Vagina (tissue), 2 donors: ENCODE measurements at regions not wholly inside any gene's neighbourhood (a gene's known extent, or its start where the extent isn't known, plus 50 kb on each side); places are given as distances from the start of the nearest gene placed in this dataset.

Source experiments
- DNase-seq, 2 donors: peaks; one replicate each; pipeline ENCODE4 v3.0.0-alpha.2; 2017; ENCODE audit errors: extremely low spot score in 2 of 2
- H3K27ac ChIP-seq: fragments of 200-600 bp; sonication (generic); one replicate; pipeline ENCODE4 v1.5.1; 2019
- H3K27me3 ChIP-seq: fragments of 200-600 bp; sonication (generic); one replicate; pipeline ENCODE4 v1.5.1; 2019
- H3K36me3 ChIP-seq, 2 donors: fragments of 200-600 bp; sonication (generic); one replicate each; pipeline ENCODE4 v1.5.1; 2017 to 2019
- H3K4me1 ChIP-seq: fragments of 200-600 bp; sonication (generic); one replicate; pipeline ENCODE4 v1.5.1; 2019
- H3K4me3 ChIP-seq, 2 donors: fragments of 200-600 bp; sonication (generic); 1 replicate in 1 of 2; 2 replicates in 1 of 2; pipeline ENCODE4 v1.5.1; 2016 to 2019
- H3K9me3 ChIP-seq: fragments of 200-600 bp; sonication (generic); one replicate; pipeline ENCODE4 v1.5.1; 2019
- POLR2A ChIP-seq, 2 donors: fragments of 450-650 bp; IDR thresholded peaks; one replicate each; pipeline ENCODE4 v1.6.1; 2017; ENCODE audit warnings: antibody characterized with exemption in 2 of 2, mild to moderate bottlenecking in 2 of 2, moderate library complexity in 2 of 2
- POLR2AphosphoS5 ChIP-seq, 2 donors: sonication (generic); formaldehyde crosslinking; IDR thresholded peaks; one replicate each; pipeline ENCODE4 v1.9.0; 2017; ENCODE audit warnings: antibody characterized with exemption in 2 of 2, mild to moderate bottlenecking in 2 of 2, low read depth in 1 of 2; ENCODE audit not compliant: insufficient read depth in 1 of 2
- intact Hi-C: fragments of 100-400 bp; cut with DNase I; formaldehyde crosslinking; loops from one replicate; pipeline ENCODE4 v1.15.1; 2023
- TF ChIP-seq, protein P1 (sequence below), 3 experiments: fragments of 450-650 bp in 2 of 3; fragments of 200-600 bp in 1 of 3; sonication (generic) in 1 of 3; IDR thresholded peaks; one replicate each; pipeline ENCODE4 v1.5.1; 2017 to 2019; ENCODE audit warnings: antibody characterized with exemption in 3 of 3, mild to moderate bottlenecking in 2 of 3, moderate library complexity in 2 of 3

DNA sequence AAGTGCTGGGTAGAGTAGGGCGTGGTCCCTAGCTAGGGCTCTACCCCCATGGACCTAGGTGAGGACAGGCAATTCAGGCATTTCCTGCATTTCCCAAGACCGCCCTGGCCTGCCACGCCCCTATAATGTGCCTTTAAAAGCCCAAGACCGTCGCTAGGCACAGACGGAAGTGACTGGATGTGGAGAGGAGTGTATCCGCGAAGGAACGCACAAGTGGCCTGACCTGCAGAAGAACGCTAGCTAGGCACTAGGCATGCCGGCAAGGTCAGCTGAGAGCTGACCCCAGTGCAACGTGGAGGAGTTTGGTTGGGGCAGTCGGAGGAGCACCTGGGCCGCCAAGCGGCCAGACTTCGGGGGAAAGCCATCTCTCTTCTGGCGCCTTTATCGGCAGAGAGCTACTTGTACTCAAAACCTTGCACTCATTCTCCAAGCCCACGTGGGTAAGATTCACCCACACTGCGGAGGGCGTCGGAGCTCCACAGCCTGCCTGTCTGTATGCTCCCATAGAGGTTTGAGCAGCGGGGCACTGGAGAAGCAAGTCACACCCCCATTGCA, 370.0 kb downstream of the FGF9 start:
- Histone ChIP-seq H3K36me3 (no peaks in the 10 kb centered on the region), H3K27ac (no peak overlapping the region), H3K27me3 (no peaks in the 10 kb centered on the region), H3K9me3 (no peaks in the 10 kb centered on the region), H3K4me3 (no peak overlapping the region), H3K4me1 (no peaks in the 10 kb centered on the region)
- TF ChIP-seq POLR2AphosphoS5 (IDR thresholded peaks at IDR 0.05; ENCODE audit: insufficient read depth in 1 of 2, low read depth in 1 of 2), result no peak
- TF ChIP-seq, protein P1, sequence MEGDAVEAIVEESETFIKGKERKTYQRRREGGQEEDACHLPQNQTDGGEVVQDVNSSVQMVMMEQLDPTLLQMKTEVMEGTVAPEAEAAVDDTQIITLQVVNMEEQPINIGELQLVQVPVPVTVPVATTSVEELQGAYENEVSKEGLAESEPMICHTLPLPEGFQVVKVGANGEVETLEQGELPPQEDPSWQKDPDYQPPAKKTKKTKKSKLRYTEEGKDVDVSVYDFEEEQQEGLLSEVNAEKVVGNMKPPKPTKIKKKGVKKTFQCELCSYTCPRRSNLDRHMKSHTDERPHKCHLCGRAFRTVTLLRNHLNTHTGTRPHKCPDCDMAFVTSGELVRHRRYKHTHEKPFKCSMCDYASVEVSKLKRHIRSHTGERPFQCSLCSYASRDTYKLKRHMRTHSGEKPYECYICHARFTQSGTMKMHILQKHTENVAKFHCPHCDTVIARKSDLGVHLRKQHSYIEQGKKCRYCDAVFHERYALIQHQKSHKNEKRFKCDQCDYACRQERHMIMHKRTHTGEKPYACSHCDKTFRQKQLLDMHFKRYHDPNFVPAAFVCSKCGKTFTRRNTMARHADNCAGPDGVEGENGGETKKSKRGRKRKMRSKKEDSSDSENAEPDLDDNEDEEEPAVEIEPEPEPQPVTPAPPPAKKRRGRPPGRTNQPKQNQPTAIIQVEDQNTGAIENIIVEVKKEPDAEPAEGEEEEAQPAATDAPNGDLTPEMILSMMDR (IDR thresholded peaks at IDR 0.05), result no peak
- no peak for TF ChIP-seq POLR2A (IDR thresholded peaks at IDR 0.05)
- peak in 1 of 2 donors; percentile 69 for DNase-seq
- intact Hi-C loops, result no loop called here

GRCh38 chr13:22041741-22042140, 370.9 kb downstream of the FGF9 start:
- no peak overlapping the region for H3K4me3 ChIP-seq
- no peak for DNase-seq
- no peaks in the 10 kb centered on the region for H3K27me3 ChIP-seq
- H3K36me3 ChIP-seq, result no peaks in the 10 kb centered on the region
- no peak for TF ChIP-seq POLR2AphosphoS5 (IDR thresholded peaks at IDR 0.05; ENCODE audit: insufficient read depth in 1 of 2, low read depth in 1 of 2)
- TF ChIP-seq, protein P1 (IDR thresholded peaks at IDR 0.05), result no peak
- TF ChIP-seq POLR2A (IDR thresholded peaks at IDR 0.05), result no peak
- intact Hi-C loops, result no loop called here
- H3K27ac ChIP-seq, result no peak overlapping the region
- no peaks in the 10 kb centered on the region for H3K4me1 ChIP-seq
- no peaks in the 10 kb centered on the region for H3K9me3 ChIP-seq

DNA sequence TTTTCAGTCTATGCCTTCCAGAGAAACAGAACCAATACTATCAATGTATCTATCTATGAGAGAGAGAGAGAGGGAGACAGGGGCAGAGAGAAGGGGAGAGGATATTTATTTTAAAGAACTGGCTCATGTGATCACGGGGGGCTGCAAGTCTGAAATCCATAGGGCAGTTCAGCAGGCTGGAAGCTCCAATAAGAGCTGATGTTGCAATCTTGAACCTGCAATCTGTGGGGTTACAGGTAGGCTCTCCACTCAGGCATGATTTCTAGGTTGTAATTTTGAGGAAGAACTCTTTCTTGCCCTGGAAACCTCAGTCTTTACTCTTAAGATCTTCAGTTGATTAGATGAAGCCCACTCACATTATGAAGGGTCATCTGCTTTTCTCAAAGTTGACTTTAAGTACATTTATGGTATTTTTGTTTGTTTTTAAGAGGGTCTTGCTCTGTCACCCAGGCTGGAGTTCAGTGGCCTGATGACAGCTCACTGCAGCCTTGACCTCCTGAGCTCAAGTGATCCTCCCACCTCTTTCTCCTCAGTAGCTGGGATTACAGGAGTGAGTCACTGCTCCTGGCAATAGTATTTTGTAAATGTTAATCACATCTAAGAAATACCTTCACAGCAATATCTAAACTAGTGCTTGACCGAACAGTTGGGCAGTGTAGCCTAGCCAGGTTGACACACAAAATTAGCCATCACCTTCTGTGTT, 376.4 kb downstream of the FGF9 start:
- Histone ChIP-seq H3K36me3 (no peaks in the 10 kb centered on the region), H3K4me1 (no peaks in the 10 kb centered on the region), H3K27ac (no peak overlapping the region), H3K9me3 (no peaks in the 10 kb centered on the region), H3K27me3 (no peaks in the 10 kb centered on the region), H3K4me3 (no peak overlapping the region)
- no peak for TF ChIP-seq POLR2AphosphoS5 (IDR thresholded peaks at IDR 0.05; ENCODE audit: insufficient read depth in 1 of 2, low read depth in 1 of 2)
- TF ChIP-seq POLR2A (IDR thresholded peaks at IDR 0.05), result no peak
- TF ChIP-seq, protein P1 (IDR thresholded peaks at IDR 0.05), result no peak
- DNase-seq, result no peak
- intact Hi-C loops, result no loop called here

DNA sequence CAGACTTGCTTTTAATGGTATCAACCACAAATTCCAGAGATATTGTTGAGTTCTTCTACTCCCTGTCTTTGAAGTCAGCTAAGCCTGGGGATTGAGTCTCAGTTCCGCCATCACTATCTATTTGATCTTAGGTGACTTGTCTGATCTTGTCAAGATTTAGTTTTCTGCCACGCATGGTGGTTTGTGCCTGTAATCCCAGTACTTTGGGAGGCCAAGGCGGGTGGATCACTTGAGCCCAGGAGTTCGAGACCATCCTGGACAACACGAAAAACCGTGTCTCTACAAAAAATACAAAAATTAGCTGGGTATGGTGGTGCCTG, 376.9 kb downstream of the FGF9 start:
- Histone ChIP-seq H3K4me3 (no peak overlapping the region), H3K36me3 (no peaks in the 10 kb centered on the region), H3K27ac (no peak overlapping the region), H3K9me3 (no peaks in the 10 kb centered on the region), H3K4me1 (no peaks in the 10 kb centered on the region), H3K27me3 (no peaks in the 10 kb centered on the region)
- TF ChIP-seq, protein P1 (IDR thresholded peaks at IDR 0.05), result no peak
- TF ChIP-seq POLR2AphosphoS5 (IDR thresholded peaks at IDR 0.05; ENCODE audit: insufficient read depth in 1 of 2, low read depth in 1 of 2) (no peak), POLR2A (IDR thresholded peaks at IDR 0.05) (no peak)
- DNase-seq, result no peak
- intact Hi-C loops, result no loop called here

DNA sequence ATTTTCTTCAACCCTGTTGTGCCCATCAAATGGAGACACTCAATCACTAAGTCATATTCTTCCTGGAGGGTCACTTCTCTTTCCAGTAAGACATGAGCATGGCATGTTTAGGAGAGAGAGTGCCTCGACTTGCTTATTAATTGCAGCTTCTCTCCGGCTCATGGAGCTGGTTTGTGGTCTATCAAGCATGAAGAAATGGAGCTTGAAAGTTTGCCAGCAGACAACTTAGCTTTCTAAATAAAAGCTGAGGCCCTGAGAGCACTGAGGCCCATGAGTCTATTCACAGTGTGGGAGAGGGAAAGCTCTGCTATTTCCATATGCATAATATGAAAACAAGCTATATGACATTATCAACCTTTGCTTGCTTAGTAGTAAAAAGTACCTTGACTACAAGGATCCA, 378.5 kb downstream of the FGF9 start:
- Histone ChIP-seq H3K36me3 (no peaks in the 10 kb centered on the region), H3K27me3 (no peaks in the 10 kb centered on the region), H3K9me3 (no peaks in the 10 kb centered on the region), H3K27ac (no peak overlapping the region), H3K4me1 (no peaks in the 10 kb centered on the region), H3K4me3 (no peak overlapping the region)
- intact Hi-C loops, result no loop called here
- no peak for DNase-seq
- TF ChIP-seq, protein P1 (IDR thresholded peaks at IDR 0.05), result no peak
- TF ChIP-seq POLR2A (IDR thresholded peaks at IDR 0.05) (no peak), POLR2AphosphoS5 (IDR thresholded peaks at IDR 0.05; ENCODE audit: insufficient read depth in 1 of 2, low read depth in 1 of 2) (no peak)
